Neural progenitor cell (in vitro differentiated cells): ENCODE measurements at regions not wholly inside any gene's neighbourhood (a gene's known extent, or its start where the extent isn't known, plus 50 kb on each side); places are given as distances from the start of the nearest gene placed in this dataset.

Experiments used
- DNase-seq: peaks from one replicate; pipeline ENCODE4 v3.0.0-alpha.2; 2016; ENCODE audit warnings: low spot score
- H2AFZ ChIP-seq: fragments of 200-600 bp; sonication (generic); replicated peaks from 2 replicates; pipeline ENCODE4 v1.6.1; 2016; ENCODE audit warnings: antibody characterized with exemption
- H3F3A ChIP-seq: fragments of 200-600 bp; sonication (generic); 2 replicates; pipeline ENCODE4 v1.6.1; 2016; ENCODE audit warnings: antibody characterized with exemption, low read depth
- H3K27ac ChIP-seq: fragments of 200-600 bp; sonication (generic); 2 replicates; pipeline ENCODE4 v1.5.1; 2016; ENCODE audit warnings: mild to moderate bottlenecking
- H3K27me3 ChIP-seq: fragments of 200-600 bp; sonication (generic); 2 replicates; pipeline ENCODE4 v1.6.1; 2016; ENCODE audit warnings: mild to moderate bottlenecking, moderate library complexity
- H3K36me3 ChIP-seq: fragments of 200-600 bp; sonication (generic); 2 replicates; pipeline ENCODE4 v1.5.1; 2016
- H3K4me1 ChIP-seq: fragments of 200-600 bp; sonication (generic); 2 replicates; pipeline ENCODE4 v1.6.1; 2016; ENCODE audit warnings: mixed run types
- H3K4me2 ChIP-seq: fragments of 200-600 bp; sonication (generic); 2 replicates; pipeline ENCODE4 v1.6.1; 2016
- H3K4me3 ChIP-seq: fragments of 200-600 bp; sonication (generic); 2 replicates; pipeline ENCODE4 v1.5.1; 2016
- H3K79me2 ChIP-seq: fragments of 200-600 bp; sonication (generic); 2 replicates; pipeline ENCODE4 v1.6.1; 2016; ENCODE audit warnings: low read depth
- H3K9ac ChIP-seq: fragments of 200-600 bp; sonication (generic); 2 replicates; pipeline ENCODE4 v1.6.1; 2016
- H3K9me3 ChIP-seq: fragments of 200-600 bp; sonication (generic); 2 replicates; pipeline ENCODE4 v1.5.1; 2016; ENCODE audit warnings: low read depth
- H4K20me1 ChIP-seq: fragments of 200-600 bp; sonication (generic); 2 replicates; pipeline ENCODE4 v1.6.1; 2016; ENCODE audit warnings: low read depth
- H3K27ac Mint-ChIP-seq: 3 replicates; pipeline ENCODE4 v1.8.0; 2021; ENCODE audit warnings: mixed read lengths
- H3K27me3 Mint-ChIP-seq: 2 replicates; pipeline ENCODE4 v1.8.0; 2022; ENCODE audit warnings: low read depth, mild to moderate bottlenecking, inconsistent platforms, moderate library complexity, mixed read lengths; ENCODE audit not compliant: insufficient read depth
- H3K36me3 Mint-ChIP-seq: 3 replicates; pipeline ENCODE4 v1.8.0; 2021; ENCODE audit warnings: mixed read lengths
- H3K4me1 Mint-ChIP-seq: 3 replicates; pipeline ENCODE4 v1.8.0; 2021; ENCODE audit warnings: mixed read lengths
- H3K4me3 Mint-ChIP-seq: 3 replicates; pipeline ENCODE4 v1.8.0; 2021; ENCODE audit warnings: mild to moderate bottlenecking, moderate library complexity, mixed read lengths
- H3K9me3 Mint-ChIP-seq: 3 replicates; pipeline ENCODE4 v1.8.0; 2020; ENCODE audit warnings: mixed read lengths
- CTCF ChIP-seq: fragments of 200-600 bp; sonication (generic); IDR thresholded peaks from 2 replicates; pipeline ENCODE4 v1.5.1; 2017; ENCODE audit warnings: antibody characterized with exemption, mild to moderate bottlenecking
- EZH2 ChIP-seq: fragments of 200-600 bp; sonication (generic); IDR thresholded peaks from 2 replicates; pipeline ENCODE4 v1.6.1; 2017; ENCODE audit warnings: antibody characterized with exemption, mild to moderate bottlenecking, moderate library complexity
- EZH2phosphoT487 ChIP-seq: fragments of 200-600 bp; sonication (generic); IDR thresholded peaks from 2 replicates; pipeline ENCODE4 v1.6.1; 2017; ENCODE audit warnings: antibody characterized with exemption

DNA sequence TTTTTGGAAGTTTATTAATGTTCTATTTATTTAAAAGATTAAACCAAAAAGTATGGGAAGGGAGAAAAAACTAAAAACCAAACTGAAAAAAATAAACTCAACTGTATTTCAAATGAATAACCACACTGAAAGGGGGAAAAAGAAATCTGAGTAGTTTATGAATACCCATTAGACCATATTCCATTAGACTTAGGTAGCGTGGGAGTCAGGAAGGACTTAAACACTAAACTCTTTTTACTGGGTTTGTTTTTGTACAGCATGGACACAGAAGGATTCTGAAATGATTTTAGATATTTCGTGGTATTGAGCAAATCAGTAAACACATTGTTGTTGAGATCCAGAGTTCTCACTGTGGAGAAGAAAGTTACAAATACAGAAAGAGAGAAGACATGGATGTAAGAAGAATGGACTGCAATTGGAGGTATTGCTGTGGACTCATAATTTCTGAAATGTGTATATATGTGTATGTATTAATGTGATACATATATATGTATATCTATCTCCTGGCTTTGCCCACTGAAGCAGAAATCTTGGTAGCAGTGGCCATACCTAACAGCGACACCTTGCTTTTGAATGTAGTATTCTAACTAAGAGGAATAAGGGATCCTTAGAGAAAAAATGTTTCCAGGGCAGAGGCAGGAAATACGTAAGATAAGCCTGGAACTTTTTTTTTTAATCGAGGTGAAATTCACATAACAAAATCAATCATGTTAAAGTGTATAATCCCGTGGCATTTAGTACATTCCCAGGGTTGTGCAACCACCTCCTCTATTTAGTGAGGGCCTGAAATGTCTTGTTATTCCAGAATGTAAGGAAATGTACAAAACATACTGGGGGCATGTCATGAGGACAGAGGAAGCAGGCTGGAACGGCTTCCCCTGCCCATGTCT, 228.8 kb downstream of the SMARCA2 start:
- no peak for DNase-seq
- Mint-ChIP-seq H3K4me1 (peaks cover 26% of the 10 kb centered on the region), H3K27ac (no peak overlapping the region), H3K27me3 (no peaks in the 10 kb centered on the region), H3K36me3 (peaks cover 2% of the 10 kb centered on the region), H3K4me3 (no peak overlapping the region), H3K9me3 (peaks cover 12% of the 10 kb centered on the region)
- TF ChIP-seq CTCF (no peak), EZH2 (no peak), EZH2phosphoT487 (no peak)
- Histone ChIP-seq H3K27me3 (no peaks in the 10 kb centered on the region), H4K20me1 (no peaks in the 10 kb centered on the region), H3K36me3 (no peaks in the 10 kb centered on the region), H3K27ac (no peak overlapping the region), H3K79me2 (no peaks in the 10 kb centered on the region), H3K4me1 (peaks cover 18% of the 10 kb centered on the region), H3K9me3 (no peaks in the 10 kb centered on the region), H3F3A (peaks cover 29% of the 10 kb centered on the region), H3K4me2 (no peak overlapping the region), H3K4me3 (no peak overlapping the region), H2AFZ (no peak overlapping the region), H3K9ac (no peak overlapping the region)

GRCh38 chr9:2247340-2247739, 232.2 kb downstream of the SMARCA2 start:
- Mint-ChIP-seq H3K4me1 (peaks cover 12% of the 10 kb centered on the region), H3K27ac (no peak overlapping the region), H3K36me3 (no peaks in the 10 kb centered on the region), H3K4me3 (no peak overlapping the region), H3K9me3 (peaks cover 24% of the 10 kb centered on the region), H3K27me3 (peaks cover 3% of the 10 kb centered on the region)
- H3F3A ChIP-seq: peaks cover 6% of the 10 kb centered on the region
- H4K20me1 ChIP-seq: no peaks in the 10 kb centered on the region
- no peak overlapping the region for H2AFZ ChIP-seq
- no peak overlapping the region for H3K27ac ChIP-seq
- no peaks in the 10 kb centered on the region for H3K9me3 ChIP-seq
- H3K4me3 ChIP-seq: no peak overlapping the region
- peaks cover 11% of the 10 kb centered on the region for H3K4me1 ChIP-seq
- no peak overlapping the region for H3K4me2 ChIP-seq
- H3K9ac ChIP-seq: no peak overlapping the region
- no peaks in the 10 kb centered on the region for H3K36me3 ChIP-seq
- H3K79me2 ChIP-seq: no peaks in the 10 kb centered on the region
- TF ChIP-seq EZH2phosphoT487: no peak
- no peak for TF ChIP-seq EZH2
- no peak for TF ChIP-seq CTCF
- DNase-seq: no peak
- no peaks in the 10 kb centered on the region for H3K27me3 ChIP-seq

- Mint-ChIP-seq H3K4me3 (no peak overlapping the region), H3K36me3 (peaks cover 4% of the 10 kb centered on the region), H3K27ac (no peak overlapping the region), H3K27me3 (peaks cover 3% of the 10 kb centered on the region), H3K9me3 (peaks cover 31% of the 10 kb centered on the region), H3K4me1 (peaks cover 6% of the 10 kb centered on the region)
- no peak overlapping the region for H2AFZ ChIP-seq
- H3K27ac ChIP-seq: no peak overlapping the region
- H3K9me3 ChIP-seq: no peaks in the 10 kb centered on the region
- no peak for DNase-seq
- peaks cover 6% of the 10 kb centered on the region for H3F3A ChIP-seq
- H3K79me2 ChIP-seq: no peaks in the 10 kb centered on the region
- TF ChIP-seq EZH2phosphoT487: no peak
- TF ChIP-seq EZH2: no peak
- no peak for TF ChIP-seq CTCF
- H3K9ac ChIP-seq: no peak overlapping the region
- no peak overlapping the region for H3K4me2 ChIP-seq
- H3K36me3 ChIP-seq: no peaks in the 10 kb centered on the region
- no peak overlapping the region for H3K4me3 ChIP-seq
- H4K20me1 ChIP-seq: no peaks in the 10 kb centered on the region
- H3K4me1 ChIP-seq: peaks cover 6% of the 10 kb centered on the region
- H3K27me3 ChIP-seq: no peaks in the 10 kb centered on the region
Measured at GRCh38 chr9:2248768-2249265, 233.7 kb downstream of the SMARCA2 start.
